Mesothelial cell of epicardium (in vitro differentiated cells): ENCODE measurements at regions not wholly inside any gene's neighbourhood (a gene's known extent, or its start where the extent isn't known, plus 50 kb on each side); places are given as distances from the start of the nearest gene placed in this dataset.
"Not testable (repeated sequence)": the region's sequence is repeated elsewhere in the genome, so short reads cannot be mapped to it uniquely, and the experiment has no call there.

Experiments
- DNase-seq, 2 experiments: peaks; one replicate each; pipeline ENCODE4 v3.0.0; 2021; ENCODE audit warnings: low spot score in 2 of 2; ENCODE audit not compliant: unreplicated experiment in 2 of 2
- H3K27ac Mint-ChIP-seq: 2 replicates; pipeline ENCODE4 v1.8.0; 2021; ENCODE audit warnings: mixed read lengths
- H3K27me3 Mint-ChIP-seq: 2 replicates; pipeline ENCODE4 v1.8.0; 2021; ENCODE audit warnings: low read depth, mixed read lengths
- H3K36me3 Mint-ChIP-seq: 2 replicates; pipeline ENCODE4 v1.8.0; 2021; ENCODE audit warnings: mixed read lengths
- H3K4me1 Mint-ChIP-seq: 2 replicates; pipeline ENCODE4 v1.8.0; 2021; ENCODE audit warnings: mixed read lengths
- H3K4me3 Mint-ChIP-seq: 2 replicates; pipeline ENCODE4 v1.8.0; 2021; ENCODE audit warnings: mild to moderate bottlenecking, moderate library complexity, mixed read lengths
- H3K9me3 Mint-ChIP-seq: 2 replicates; pipeline ENCODE4 v1.8.0; 2021; ENCODE audit warnings: mixed read lengths
- TF ChIP-seq, protein P1 (sequence below): fragments of 200-600 bp; sonication (generic); IDR thresholded peaks from one replicate; pipeline ENCODE4 v1.5.0; 2021; ENCODE audit warnings: antibody characterized with exemption; ENCODE audit not compliant: unreplicated experiment

- no peak for DNase-seq
- no peaks in the 10 kb centered on the region for H3K36me3 Mint-ChIP-seq
- H3K27ac Mint-ChIP-seq: no peak overlapping the region
- TF ChIP-seq, protein P1, sequence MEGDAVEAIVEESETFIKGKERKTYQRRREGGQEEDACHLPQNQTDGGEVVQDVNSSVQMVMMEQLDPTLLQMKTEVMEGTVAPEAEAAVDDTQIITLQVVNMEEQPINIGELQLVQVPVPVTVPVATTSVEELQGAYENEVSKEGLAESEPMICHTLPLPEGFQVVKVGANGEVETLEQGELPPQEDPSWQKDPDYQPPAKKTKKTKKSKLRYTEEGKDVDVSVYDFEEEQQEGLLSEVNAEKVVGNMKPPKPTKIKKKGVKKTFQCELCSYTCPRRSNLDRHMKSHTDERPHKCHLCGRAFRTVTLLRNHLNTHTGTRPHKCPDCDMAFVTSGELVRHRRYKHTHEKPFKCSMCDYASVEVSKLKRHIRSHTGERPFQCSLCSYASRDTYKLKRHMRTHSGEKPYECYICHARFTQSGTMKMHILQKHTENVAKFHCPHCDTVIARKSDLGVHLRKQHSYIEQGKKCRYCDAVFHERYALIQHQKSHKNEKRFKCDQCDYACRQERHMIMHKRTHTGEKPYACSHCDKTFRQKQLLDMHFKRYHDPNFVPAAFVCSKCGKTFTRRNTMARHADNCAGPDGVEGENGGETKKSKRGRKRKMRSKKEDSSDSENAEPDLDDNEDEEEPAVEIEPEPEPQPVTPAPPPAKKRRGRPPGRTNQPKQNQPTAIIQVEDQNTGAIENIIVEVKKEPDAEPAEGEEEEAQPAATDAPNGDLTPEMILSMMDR: no peak
- H3K27me3 Mint-ChIP-seq: no peaks in the 10 kb centered on the region
- no peaks in the 10 kb centered on the region for H3K4me1 Mint-ChIP-seq
- H3K4me3 Mint-ChIP-seq: no peak overlapping the region
- H3K9me3 Mint-ChIP-seq: peaks cover 14% of the 10 kb centered on the region
Observed at GRCh38 chr10:109067031-109067430, 856.3 kb downstream of the XPNPEP1 start.

DNA sequence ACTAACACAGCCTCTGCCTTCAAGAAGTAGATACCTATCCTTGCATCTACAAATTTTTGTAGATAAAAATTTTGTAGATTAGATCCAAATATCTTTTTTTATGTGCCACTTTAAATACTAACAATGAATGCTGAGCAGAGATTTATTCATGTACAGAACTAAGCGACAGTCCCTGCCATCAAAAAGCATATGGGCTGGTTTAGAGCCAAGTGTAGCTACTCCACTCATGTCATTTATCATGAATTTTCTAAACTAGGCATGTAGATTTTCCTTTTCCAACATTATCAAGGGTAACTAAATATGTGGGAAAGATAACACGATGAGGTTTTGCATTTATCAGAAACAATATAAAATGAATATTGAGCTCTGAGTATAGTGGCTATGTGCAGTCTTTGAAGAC, 857.5 kb downstream of the XPNPEP1 start:
- H3K9me3 Mint-ChIP-seq: peaks cover 15% of the 10 kb centered on the region
- no peak overlapping the region for H3K4me3 Mint-ChIP-seq
- DNase-seq: no peak
- H3K27me3 Mint-ChIP-seq: no peaks in the 10 kb centered on the region
- H3K27ac Mint-ChIP-seq: no peak overlapping the region
- TF ChIP-seq, protein P1: no peak
- no peaks in the 10 kb centered on the region for H3K4me1 Mint-ChIP-seq
- no peaks in the 10 kb centered on the region for H3K36me3 Mint-ChIP-seq

DNA sequence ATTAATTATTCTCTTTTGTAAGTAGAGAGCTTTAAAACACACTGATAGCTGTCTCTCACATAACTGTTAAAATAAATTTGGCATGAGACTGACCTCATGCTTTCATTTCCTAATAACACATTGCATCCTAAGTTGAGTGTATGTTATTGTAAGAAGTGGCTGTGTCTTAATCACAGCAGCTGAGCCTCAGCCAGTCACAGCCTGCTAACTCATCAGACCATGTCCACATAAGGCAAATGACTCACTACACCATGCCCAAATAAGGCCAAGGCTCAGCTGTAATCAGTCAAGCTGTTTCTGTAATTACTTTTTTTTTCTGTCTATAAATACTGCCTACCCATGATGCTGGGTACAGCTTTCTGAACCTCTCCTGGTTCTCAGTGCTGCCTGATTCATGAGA, 860.9 kb downstream of the XPNPEP1 start:
- peaks cover 15% of the 10 kb centered on the region for H3K9me3 Mint-ChIP-seq
- no peaks in the 10 kb centered on the region for H3K36me3 Mint-ChIP-seq
- no peaks in the 10 kb centered on the region for H3K4me1 Mint-ChIP-seq
- H3K4me3 Mint-ChIP-seq: no peak overlapping the region
- DNase-seq: no peak
- no peaks in the 10 kb centered on the region for H3K27me3 Mint-ChIP-seq
- TF ChIP-seq, protein P1: no peak
- H3K27ac Mint-ChIP-seq: no peak overlapping the region

GRCh38 chr10:109055243-109055642, 868.1 kb downstream of the XPNPEP1 start:
- DNase-seq: no peak
- Mint-ChIP-seq H3K27me3 (no peaks in the 10 kb centered on the region), H3K36me3 (no peaks in the 10 kb centered on the region), H3K4me1 (peaks cover 2% of the 10 kb centered on the region), H3K9me3 (peaks cover 7% of the 10 kb centered on the region), H3K4me3 (no peak overlapping the region), H3K27ac (no peak overlapping the region)
- TF ChIP-seq, protein P1: no peak

DNA sequence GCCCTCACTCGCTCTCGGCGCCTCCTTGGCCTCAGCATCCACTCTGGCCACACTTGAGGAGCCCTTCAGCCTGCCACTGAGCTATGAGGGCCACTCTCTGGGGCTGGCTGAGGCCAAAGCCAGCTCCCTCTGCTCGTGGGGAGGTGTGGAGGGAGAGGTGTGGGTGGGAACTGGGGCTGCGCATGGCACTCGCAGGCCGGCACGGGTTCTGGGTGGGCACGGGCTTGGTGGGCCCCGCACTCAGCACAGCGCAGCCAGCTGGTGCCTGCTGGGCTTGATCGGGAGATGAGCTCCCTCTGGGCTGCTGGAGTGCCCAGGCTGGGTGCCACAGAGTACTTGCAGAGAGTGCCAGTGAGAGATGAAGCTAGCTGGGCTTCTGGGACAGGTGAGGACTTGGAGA, 875.5 kb downstream of the XPNPEP1 start:
- Mint-ChIP-seq H3K9me3 (peaks cover 32% of the 10 kb centered on the region), H3K36me3 (no peaks in the 10 kb centered on the region), H3K4me3 (no peak overlapping the region), H3K27me3 (no peaks in the 10 kb centered on the region), H3K4me1 (peaks cover 2% of the 10 kb centered on the region), H3K27ac (no peak overlapping the region)
- DNase-seq: no peak
- TF ChIP-seq, protein P1: no peak

DNA sequence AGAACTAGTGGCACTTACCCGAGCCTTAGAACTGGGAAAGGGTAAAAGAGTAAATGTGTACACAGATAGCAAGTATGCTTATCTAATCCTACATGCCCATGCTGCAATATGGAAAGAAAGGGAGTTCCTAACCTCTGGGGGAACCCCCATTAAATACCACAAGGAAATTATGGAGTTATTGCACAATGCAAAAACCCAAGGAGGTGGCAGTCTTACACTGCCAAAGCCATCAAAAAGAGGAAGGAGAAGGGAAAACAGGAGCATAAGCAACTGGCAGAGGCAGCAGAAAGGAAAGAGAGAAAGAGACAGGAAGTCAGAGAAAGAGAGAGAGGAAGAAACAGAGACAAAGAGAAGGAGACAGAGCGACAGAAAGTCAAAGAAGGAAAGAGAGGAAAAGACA, 876.9 kb downstream of the XPNPEP1 start:
- not testable (repeated sequence) for H3K36me3 Mint-ChIP-seq, H3K4me1 Mint-ChIP-seq, H3K4me3 Mint-ChIP-seq, H3K27me3 Mint-ChIP-seq, H3K27ac Mint-ChIP-seq, DNase-seq
- peaks cover 38% of the 10 kb centered on the region for H3K9me3 Mint-ChIP-seq
